ENCODE measurements at regions not wholly inside any gene's neighbourhood (a gene's known extent, or its start where the extent isn't known, plus 50 kb on each side); places are given as distances from the start of the nearest gene placed in this dataset.

DNA sequence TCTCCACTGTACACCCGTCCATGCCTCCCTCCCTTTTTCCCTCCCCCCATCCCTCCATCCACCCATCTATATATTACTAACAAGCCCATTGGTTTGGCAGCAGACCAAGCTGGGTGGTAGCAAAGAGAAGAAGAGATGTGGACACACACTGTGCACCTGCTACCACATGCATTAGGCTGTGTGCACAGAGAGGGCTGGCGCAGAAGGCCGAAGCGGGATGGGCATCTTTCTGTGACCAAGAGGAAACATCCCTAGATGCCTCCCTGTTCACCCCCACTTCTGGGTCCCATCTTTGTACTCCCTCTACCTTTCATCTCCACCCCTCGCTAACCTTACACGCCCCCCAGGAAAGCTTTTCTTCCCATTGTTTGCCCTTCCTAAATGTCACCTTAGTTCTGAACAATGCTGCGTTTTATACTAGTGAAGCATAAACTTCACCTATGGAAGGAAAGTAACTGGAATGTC, 64.9 kb upstream of the AFDN start:
- no peak for DNase-seq (ENCODE audit: low read depth, low spot score)
- no peak overlapping the region for H3K4me3 ChIP-seq (ENCODE audit: low read depth, low read length)
- TF ChIP-seq, protein P1, sequence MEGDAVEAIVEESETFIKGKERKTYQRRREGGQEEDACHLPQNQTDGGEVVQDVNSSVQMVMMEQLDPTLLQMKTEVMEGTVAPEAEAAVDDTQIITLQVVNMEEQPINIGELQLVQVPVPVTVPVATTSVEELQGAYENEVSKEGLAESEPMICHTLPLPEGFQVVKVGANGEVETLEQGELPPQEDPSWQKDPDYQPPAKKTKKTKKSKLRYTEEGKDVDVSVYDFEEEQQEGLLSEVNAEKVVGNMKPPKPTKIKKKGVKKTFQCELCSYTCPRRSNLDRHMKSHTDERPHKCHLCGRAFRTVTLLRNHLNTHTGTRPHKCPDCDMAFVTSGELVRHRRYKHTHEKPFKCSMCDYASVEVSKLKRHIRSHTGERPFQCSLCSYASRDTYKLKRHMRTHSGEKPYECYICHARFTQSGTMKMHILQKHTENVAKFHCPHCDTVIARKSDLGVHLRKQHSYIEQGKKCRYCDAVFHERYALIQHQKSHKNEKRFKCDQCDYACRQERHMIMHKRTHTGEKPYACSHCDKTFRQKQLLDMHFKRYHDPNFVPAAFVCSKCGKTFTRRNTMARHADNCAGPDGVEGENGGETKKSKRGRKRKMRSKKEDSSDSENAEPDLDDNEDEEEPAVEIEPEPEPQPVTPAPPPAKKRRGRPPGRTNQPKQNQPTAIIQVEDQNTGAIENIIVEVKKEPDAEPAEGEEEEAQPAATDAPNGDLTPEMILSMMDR (IDR thresholded peaks at IDR 0.05; ENCODE audit: low read depth, low read length) = no peak
- in situ Hi-C loops (cut with HindIII; ENCODE audit: low sequenced_read_pairs) = no loop called here

DNA sequence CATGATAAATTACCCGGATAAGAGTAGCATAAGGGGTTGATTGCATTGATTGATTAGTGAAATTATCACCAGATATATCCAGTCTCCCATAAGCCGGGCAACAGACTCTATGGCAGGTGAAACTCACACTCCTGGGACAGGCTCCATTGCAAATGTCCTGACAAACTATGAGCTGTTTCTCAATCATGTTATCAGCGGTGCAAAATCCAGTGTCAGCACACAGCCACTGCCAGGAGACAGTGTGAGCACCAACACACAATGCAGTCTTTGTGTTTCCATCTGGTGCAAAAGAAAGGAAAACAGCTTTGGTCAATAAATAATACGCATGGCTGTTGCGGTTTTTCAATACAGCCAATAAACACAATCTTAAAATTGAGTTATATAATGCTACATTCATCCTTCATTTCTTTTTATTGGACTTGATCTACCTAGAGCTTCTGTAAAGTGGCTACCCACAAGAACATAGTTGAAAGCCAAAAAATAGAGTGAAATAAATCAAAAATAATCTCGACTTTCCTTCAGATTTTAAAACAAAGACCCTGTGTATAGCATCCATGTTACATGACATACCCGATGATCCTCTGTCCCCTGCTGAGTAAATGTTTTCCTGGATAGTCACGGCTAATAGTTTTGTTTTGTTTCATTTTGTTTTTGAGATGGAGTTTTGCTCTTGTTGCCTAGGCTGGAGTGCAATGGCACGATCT, 64.3 kb upstream of the AFDN start:
- TF ChIP-seq, protein P1 (IDR thresholded peaks at IDR 0.05; ENCODE audit: low read depth, low read length) = no peak
- no peak overlapping the region for H3K4me3 ChIP-seq (ENCODE audit: low read depth, low read length)
- in situ Hi-C loops (cut with HindIII; ENCODE audit: low sequenced_read_pairs) = no loop called here
- no peak for DNase-seq (ENCODE audit: low read depth, low spot score)

DNA sequence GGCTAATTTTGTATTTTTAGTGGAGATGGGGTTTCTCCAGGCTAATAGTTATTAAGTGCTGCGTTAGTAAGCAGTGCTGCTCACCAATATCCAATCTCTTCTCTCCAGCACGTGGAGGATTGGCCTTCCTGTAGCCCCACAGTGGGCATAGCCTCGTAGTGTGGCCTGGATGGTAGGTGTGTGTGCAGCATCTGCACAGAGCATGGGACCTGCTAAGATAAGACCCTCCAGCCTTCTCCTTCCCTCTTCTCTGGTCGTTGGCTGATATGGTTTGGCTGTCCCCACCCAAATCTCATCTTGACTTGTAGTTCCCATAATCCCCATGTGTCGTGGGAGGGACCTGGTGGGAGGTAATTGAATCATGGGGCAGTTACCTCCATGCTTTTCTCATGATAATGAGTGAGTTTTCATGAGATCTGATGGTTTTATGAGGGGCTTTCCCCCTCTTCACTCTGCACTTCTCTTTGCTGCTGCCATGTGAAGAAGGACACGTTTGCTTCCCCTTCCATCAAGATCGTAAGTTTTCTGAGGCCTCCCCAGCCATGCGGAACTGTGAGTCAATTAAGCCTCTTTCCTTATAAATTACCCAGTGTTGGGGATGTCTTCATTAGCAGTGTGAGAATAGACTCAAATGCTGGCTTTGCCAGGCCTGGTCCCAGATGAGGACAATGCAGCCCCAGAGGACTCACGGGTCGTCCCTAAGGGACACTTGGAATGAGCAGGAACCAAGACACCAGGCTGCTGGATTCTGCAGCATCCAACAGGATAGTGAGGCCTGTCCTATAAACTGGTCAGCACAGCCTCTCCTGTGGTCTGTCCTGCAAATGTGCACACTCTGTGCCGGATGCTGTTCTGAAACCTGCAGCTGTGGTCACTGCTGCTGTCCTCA, 63.4 kb upstream of the AFDN start:
- in situ Hi-C loops (cut with HindIII; ENCODE audit: low sequenced_read_pairs) = no loop called here
- no peak overlapping the region for H3K4me3 ChIP-seq (ENCODE audit: low read depth, low read length)
- DNase-seq (ENCODE audit: low read depth, low spot score) = no peak
- TF ChIP-seq, protein P1 (IDR thresholded peaks at IDR 0.05; ENCODE audit: low read depth, low read length) = no peak

DNA sequence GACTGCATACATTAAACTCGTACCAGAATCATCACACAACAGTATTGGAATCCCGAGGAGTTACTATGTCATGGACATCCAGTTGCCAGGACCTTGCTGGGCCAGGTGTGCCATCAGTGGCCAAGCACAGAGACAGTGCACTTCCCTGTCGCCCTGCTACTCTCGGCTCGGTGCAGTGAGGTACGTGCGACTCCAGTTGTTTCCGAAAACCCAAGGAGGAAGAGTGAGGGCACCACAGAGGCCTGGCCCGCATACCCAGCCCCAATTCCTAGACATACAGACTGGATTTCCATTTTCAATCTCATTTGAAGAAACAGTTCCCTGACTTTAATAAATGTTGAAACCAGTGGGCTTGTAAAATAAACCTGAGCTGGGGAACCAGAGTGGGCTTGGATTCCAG, 62.5 kb upstream of the AFDN start:
- DNase-seq (ENCODE audit: low read depth, low spot score) = no peak
- in situ Hi-C loops (cut with HindIII; ENCODE audit: low sequenced_read_pairs) = no loop called here
- no peak overlapping the region for H3K4me3 ChIP-seq (ENCODE audit: low read depth, low read length)
- TF ChIP-seq, protein P1 (IDR thresholded peaks at IDR 0.05; ENCODE audit: low read depth, low read length) = no peak

DNA sequence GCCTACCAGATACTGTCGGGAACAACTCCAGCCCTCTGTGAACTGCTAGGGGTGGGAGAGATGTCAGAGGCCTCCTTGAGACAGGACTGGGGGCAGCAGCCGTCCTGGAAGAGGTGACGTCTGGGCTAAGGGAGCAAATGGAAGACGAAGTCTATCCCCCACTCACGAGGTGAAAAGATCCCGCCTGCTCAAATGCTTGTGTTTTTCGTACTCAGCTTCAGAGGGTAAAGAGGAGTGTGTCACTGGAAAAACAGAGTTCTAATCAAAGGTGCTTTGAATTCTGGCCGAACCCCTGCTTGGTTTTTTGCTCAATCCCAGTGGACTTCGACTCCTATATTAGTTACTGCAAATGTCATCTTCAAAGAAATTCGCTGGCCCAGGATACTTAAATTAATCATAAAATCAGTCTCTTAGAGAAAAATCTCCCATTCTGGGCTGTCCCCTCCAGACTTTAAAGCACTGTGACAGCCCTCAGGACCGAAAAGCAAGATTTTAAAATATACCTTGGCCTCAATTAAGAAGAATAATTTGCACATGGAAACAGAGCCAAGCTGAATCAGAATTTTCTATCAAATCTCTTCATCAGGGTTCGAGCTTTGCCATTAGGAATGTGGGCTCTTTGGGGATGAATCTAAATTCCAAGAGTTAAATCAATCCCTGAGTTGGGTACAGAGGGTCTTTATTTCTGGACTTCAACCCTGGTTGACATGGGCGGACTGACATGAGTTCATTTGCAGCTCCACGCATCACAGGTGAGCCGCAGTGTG, 61.8 kb upstream of the AFDN start:
- in situ Hi-C loops (cut with HindIII; ENCODE audit: low sequenced_read_pairs) = no loop called here
- no peak for DNase-seq (ENCODE audit: low read depth, low spot score)
- no peak overlapping the region for H3K4me3 ChIP-seq (ENCODE audit: low read depth, low read length)
- TF ChIP-seq, protein P1 (IDR thresholded peaks at IDR 0.05; ENCODE audit: low read depth, low read length) = no peak

DNA sequence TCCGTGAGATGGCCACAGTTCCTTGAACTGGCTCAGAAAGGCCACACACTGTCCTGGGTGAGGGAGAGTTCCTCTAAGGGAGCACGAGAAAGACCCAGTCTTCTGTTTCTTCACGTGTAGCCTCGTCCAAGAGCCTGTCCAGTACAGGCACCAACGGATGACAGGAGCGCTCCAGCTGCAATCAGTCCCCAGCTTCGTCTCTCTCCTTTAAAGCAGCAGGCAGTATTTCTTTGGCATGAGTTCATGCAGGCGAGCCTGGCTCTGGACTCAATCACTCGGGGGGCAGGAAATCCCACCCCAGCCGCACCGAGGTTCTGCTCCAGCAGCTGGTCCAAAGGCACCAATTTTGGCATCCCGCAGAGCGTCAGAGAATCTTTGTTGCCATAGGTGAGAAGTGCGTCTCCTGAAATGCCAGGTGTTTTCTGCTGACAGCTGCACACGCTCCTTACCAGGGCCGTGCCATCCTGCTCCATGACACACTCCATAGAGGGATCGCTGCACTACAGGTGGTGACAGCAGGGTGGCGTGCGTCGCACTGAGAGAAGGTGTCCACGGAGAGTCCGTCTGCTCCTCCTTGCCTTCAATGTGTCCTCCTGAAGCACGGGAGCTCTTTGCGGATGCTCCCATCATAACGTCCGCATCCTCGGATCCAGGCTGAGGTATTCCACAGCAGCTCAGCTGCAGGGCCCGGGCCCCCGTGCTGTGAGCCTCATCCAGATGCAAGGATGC, 59.6 kb upstream of the AFDN start:
- no peak overlapping the region for H3K4me3 ChIP-seq (ENCODE audit: low read depth, low read length)
- DNase-seq (ENCODE audit: low read depth, low spot score) = no peak
- TF ChIP-seq, protein P1 (IDR thresholded peaks at IDR 0.05; ENCODE audit: low read depth, low read length) = no peak
- in situ Hi-C loops (cut with HindIII; ENCODE audit: low sequenced_read_pairs) = no loop called here

Data from astrocyte of the spinal cord (primary cell).